Mesendoderm (in vitro differentiated cells): ENCODE measurements at regions not wholly inside any gene's neighbourhood (a gene's known extent, or its start where the extent isn't known, plus 50 kb on each side); places are given as distances from the start of the nearest gene placed in this dataset.

Source experiments
- DNase-seq: peaks from one replicate; pipeline ENCODE4 v3.0.0; 2013
- H2AK5ac ChIP-seq: 2 replicates; pipeline ENCODE4 v1.6.1; 2013; ENCODE audit warnings: low read length, inconsistent platforms
- H2BK120ac ChIP-seq: 2 replicates; pipeline ENCODE4 v1.6.1; 2013; ENCODE audit warnings: low read depth, mild to moderate bottlenecking, low read length, moderate library complexity, mixed read lengths
- H2BK15ac ChIP-seq: replicated peaks from 2 replicates; pipeline ENCODE4 v1.6.1; 2013; ENCODE audit warnings: low read depth, mild to moderate bottlenecking, moderate library complexity
- H2BK5ac ChIP-seq: 2 replicates; pipeline ENCODE4 v1.6.1; 2013; ENCODE audit warnings: low read length, inconsistent platforms
- H3K18ac ChIP-seq: 2 replicates; pipeline ENCODE4 v1.6.1; 2013; ENCODE audit warnings: mild to moderate bottlenecking, low read length, mixed read lengths
- H3K23ac ChIP-seq: one replicate; pipeline ENCODE4 v1.6.1; 2013; ENCODE audit warnings: low read length
- H3K27ac ChIP-seq: 2 replicates; pipeline ENCODE4 v1.5.1; 2013; ENCODE audit warnings: low read depth, mild to moderate bottlenecking, inconsistent platforms, low read length, moderate library complexity
- H3K27me3 ChIP-seq: 2 replicates; pipeline ENCODE4 v1.6.1; 2013; ENCODE audit warnings: low read length, control low read depth, mild to moderate bottlenecking, inconsistent platforms; ENCODE audit not compliant: insufficient read depth, poor library complexity
- H3K36me3 ChIP-seq: 2 replicates; pipeline ENCODE4 v1.6.1; 2013; ENCODE audit warnings: low read length, inconsistent platforms; ENCODE audit not compliant: control insufficient read depth, insufficient read depth
- H3K4ac ChIP-seq: one replicate; pipeline ENCODE4 v1.6.1; 2013; ENCODE audit warnings: low read depth, mild to moderate bottlenecking, low read length, moderate library complexity
- H3K4me1 ChIP-seq: 2 replicates; pipeline ENCODE4 v1.6.1; 2013; ENCODE audit warnings: low read depth, low read length, inconsistent platforms; ENCODE audit not compliant: control insufficient read depth
- H3K4me2 ChIP-seq: 2 replicates; pipeline ENCODE4 v1.6.1; 2013; ENCODE audit warnings: low read length
- H3K4me3 ChIP-seq: 2 replicates; pipeline ENCODE4 v1.5.1; 2013; ENCODE audit warnings: mild to moderate bottlenecking, low read length
- H3K56ac ChIP-seq: one replicate; pipeline ENCODE4 v1.6.1; 2013; ENCODE audit warnings: low read length
- H3K79me1 ChIP-seq: 2 replicates; pipeline ENCODE4 v1.6.1; 2013; ENCODE audit warnings: low read length, inconsistent platforms
- H3K79me2 ChIP-seq: 2 replicates; pipeline ENCODE4 v1.6.1; 2013; ENCODE audit warnings: mild to moderate bottlenecking, low read length; ENCODE audit not compliant: control insufficient read depth, insufficient read depth
- H3K9ac ChIP-seq: 2 replicates; pipeline ENCODE4 v1.6.1; 2013; ENCODE audit warnings: low read length, inconsistent platforms
- H4K5ac ChIP-seq: one replicate; pipeline ENCODE4 v1.6.1; 2013; ENCODE audit warnings: low read length
- H4K8ac ChIP-seq: one replicate; pipeline ENCODE4 v1.6.1; 2013; ENCODE audit warnings: low read depth, mild to moderate bottlenecking, control low read depth, low read length, moderate library complexity
- WGBS: extraction: QIAGEN DNeasy Blood & Tissue Kit; methylation state at CpG from one replicate; pipeline ENCODE4 v1.1.7; 2013; ENCODE audit warnings: low lambda C conversion rate, missing lambda C conversion rate; ENCODE audit not compliant: insufficient coverage; ENCODE audit errors: extremely low coverage; 5-methylcytosine and 5-hydroxymethylcytosine counted together

- Histone ChIP-seq H2BK120ac (no peak overlapping the region), H4K8ac (no peak overlapping the region), H2BK15ac (no peak overlapping the region), H3K4me2 (no peak overlapping the region), H3K27ac (no peak overlapping the region), H3K79me1 (no peaks in the 10 kb centered on the region), H3K23ac (no peak overlapping the region), H3K56ac (no peak overlapping the region), H3K9ac (no peak overlapping the region), H4K5ac (no peak overlapping the region), H3K79me2 (no peaks in the 10 kb centered on the region), H3K4me3 (no peak overlapping the region), H3K4me1 (no peaks in the 10 kb centered on the region), H3K27me3 (no peaks in the 10 kb centered on the region), H2AK5ac (no peak overlapping the region), H3K18ac (no peak overlapping the region), H3K4ac (no peak overlapping the region), H3K36me3 (no peaks in the 10 kb centered on the region), H2BK5ac (no peak overlapping the region)
- no CpG with 5 or more reads among the region's 2 CpGs for WGBS
- no peak for DNase-seq
Measured at GRCh38 chr12:115335048-115335447, 651.1 kb upstream of the TBX3 start.

GRCh38 chr12:115332945-115333344 lies 649.0 kb upstream of the TBX3 start:
- no peak for DNase-seq
- Histone ChIP-seq H3K79me2 (no peaks in the 10 kb centered on the region), H3K23ac (no peak overlapping the region), H3K4me2 (no peak overlapping the region), H2BK5ac (no peak overlapping the region), H3K4me1 (no peaks in the 10 kb centered on the region), H3K18ac (no peak overlapping the region), H4K8ac (no peak overlapping the region), H3K56ac (no peak overlapping the region), H2AK5ac (no peak overlapping the region), H3K27ac (no peak overlapping the region), H3K27me3 (no peaks in the 10 kb centered on the region), H3K36me3 (no peaks in the 10 kb centered on the region), H2BK15ac (no peak overlapping the region), H3K4me3 (no peak overlapping the region), H3K79me1 (no peaks in the 10 kb centered on the region), H3K9ac (no peak overlapping the region), H2BK120ac (no peak overlapping the region), H3K4ac (no peak overlapping the region), H4K5ac (no peak overlapping the region)

- H4K8ac ChIP-seq: no peak overlapping the region
- H2BK5ac ChIP-seq: no peak overlapping the region
- no peaks in the 10 kb centered on the region for H3K79me2 ChIP-seq
- DNase-seq: no peak
- H3K36me3 ChIP-seq: no peaks in the 10 kb centered on the region
- H3K56ac ChIP-seq: no peak overlapping the region
- no peaks in the 10 kb centered on the region for H3K27me3 ChIP-seq
- H3K4ac ChIP-seq: no peak overlapping the region
- WGBS: no CpG with 5 or more reads among the region's 3 CpGs
- H3K27ac ChIP-seq: no peak overlapping the region
- H3K79me1 ChIP-seq: no peaks in the 10 kb centered on the region
- H3K4me1 ChIP-seq: no peaks in the 10 kb centered on the region
- no peak overlapping the region for H2BK15ac ChIP-seq
- H4K5ac ChIP-seq: no peak overlapping the region
- no peak overlapping the region for H3K4me2 ChIP-seq
- H3K23ac ChIP-seq: no peak overlapping the region
- no peak overlapping the region for H3K18ac ChIP-seq
- H3K9ac ChIP-seq: no peak overlapping the region
- H3K4me3 ChIP-seq: no peak overlapping the region
- no peak overlapping the region for H2BK120ac ChIP-seq
- no peak overlapping the region for H2AK5ac ChIP-seq
Measured at GRCh38 chr12:115325858-115326257, 641.9 kb upstream of the TBX3 start.

GRCh38 chr12:115324949-115325593 lies 641.1 kb upstream of the TBX3 start:
- H4K8ac ChIP-seq: no peak overlapping the region
- no peak overlapping the region for H3K4ac ChIP-seq
- H3K36me3 ChIP-seq: no peaks in the 10 kb centered on the region
- H2BK120ac ChIP-seq: no peak overlapping the region
- WGBS: no CpG with 5 or more reads among the region's 5 CpGs
- no peak overlapping the region for H3K23ac ChIP-seq
- no peaks in the 10 kb centered on the region for H3K4me1 ChIP-seq
- no peak overlapping the region for H2BK15ac ChIP-seq
- no peaks in the 10 kb centered on the region for H3K27me3 ChIP-seq
- no peak overlapping the region for H3K27ac ChIP-seq
- H3K18ac ChIP-seq: no peak overlapping the region
- no peak overlapping the region for H3K56ac ChIP-seq
- no peak overlapping the region for H2AK5ac ChIP-seq
- no peak overlapping the region for H2BK5ac ChIP-seq
- no peak overlapping the region for H3K4me3 ChIP-seq
- no peak overlapping the region for H3K4me2 ChIP-seq
- no peak overlapping the region for H3K9ac ChIP-seq
- no peaks in the 10 kb centered on the region for H3K79me2 ChIP-seq
- H3K79me1 ChIP-seq: no peaks in the 10 kb centered on the region
- no peak overlapping the region for H4K5ac ChIP-seq
- no peak for DNase-seq

GRCh38 chr12:115323223-115323905 lies 639.4 kb upstream of the TBX3 start:
- Histone ChIP-seq H2BK5ac (no peak overlapping the region), H3K27me3 (no peaks in the 10 kb centered on the region), H3K9ac (no peak overlapping the region), H3K56ac (no peak overlapping the region), H3K4me3 (no peak overlapping the region), H2BK120ac (no peak overlapping the region), H3K79me1 (no peaks in the 10 kb centered on the region), H4K5ac (no peak overlapping the region), H3K36me3 (no peaks in the 10 kb centered on the region), H3K4me1 (no peaks in the 10 kb centered on the region), H3K4me2 (no peak overlapping the region), H2BK15ac (no peak overlapping the region), H2AK5ac (no peak overlapping the region), H3K79me2 (no peaks in the 10 kb centered on the region), H4K8ac (no peak overlapping the region), H3K23ac (no peak overlapping the region), H3K4ac (no peak overlapping the region), H3K18ac (no peak overlapping the region), H3K27ac (no peak overlapping the region)
- 97% methylated on average over 2 of the region's 3 CpGs for WGBS
- no peak for DNase-seq

GRCh38 chr12:115322275-115322674 lies 638.3 kb upstream of the TBX3 start:
- H2BK5ac ChIP-seq: no peak overlapping the region
- H3K79me1 ChIP-seq: no peaks in the 10 kb centered on the region
- no peak overlapping the region for H4K8ac ChIP-seq
- no peaks in the 10 kb centered on the region for H3K79me2 ChIP-seq
- no peak overlapping the region for H3K23ac ChIP-seq
- H3K4me1 ChIP-seq: no peaks in the 10 kb centered on the region
- no peaks in the 10 kb centered on the region for H3K36me3 ChIP-seq
- H2BK120ac ChIP-seq: no peak overlapping the region
- no peaks in the 10 kb centered on the region for H3K27me3 ChIP-seq
- H3K4ac ChIP-seq: no peak overlapping the region
- H3K9ac ChIP-seq: no peak overlapping the region
- WGBS: no CpG with 5 or more reads among the region's 4 CpGs
- H3K18ac ChIP-seq: no peak overlapping the region
- H3K4me3 ChIP-seq: no peak overlapping the region
- no peak overlapping the region for H2AK5ac ChIP-seq
- H3K56ac ChIP-seq: no peak overlapping the region
- H3K27ac ChIP-seq: no peak overlapping the region
- H2BK15ac ChIP-seq: no peak overlapping the region
- H4K5ac ChIP-seq: no peak overlapping the region
- H3K4me2 ChIP-seq: no peak overlapping the region
- no peak for DNase-seq
